HFFc6 (cell line): ENCODE measurements at regions not wholly inside any gene's neighbourhood (a gene's known extent, or its start where the extent isn't known, plus 50 kb on each side); places are given as distances from the start of the nearest gene placed in this dataset.

Experiments used
- DNase-seq: peaks from one replicate; pipeline ENCODE4 v3.0.0-alpha.2; 2018
- H3K27ac Mint-ChIP-seq: 2 replicates; pipeline ENCODE4 v1.8.0; 2020; ENCODE audit warnings: mild to moderate bottlenecking, mixed read lengths
- H3K27me3 Mint-ChIP-seq: 2 replicates; pipeline ENCODE4 v1.8.0; 2021; ENCODE audit warnings: mild to moderate bottlenecking, moderate library complexity, mixed read lengths; ENCODE audit not compliant: insufficient read depth
- H3K36me3 Mint-ChIP-seq: 2 replicates; pipeline ENCODE4 v1.8.0; 2021; ENCODE audit warnings: low read depth, mixed read lengths
- H3K4me1 Mint-ChIP-seq: 2 replicates; pipeline ENCODE4 v1.8.0; 2020; ENCODE audit warnings: low read depth, mixed read lengths
- H3K4me3 Mint-ChIP-seq: 2 replicates; pipeline ENCODE4 v1.8.0; 2020; ENCODE audit warnings: mild to moderate bottlenecking, moderate library complexity, mixed read lengths
- H3K9me3 Mint-ChIP-seq: 2 replicates; pipeline ENCODE4 v1.8.0; 2020; ENCODE audit warnings: mild to moderate bottlenecking, mixed read lengths
- TF ChIP-seq, protein P1 (sequence below): fragments of 200-600 bp; sonication (generic); IDR thresholded peaks from 2 replicates; pipeline ENCODE4 v1.5.0; 2021; ENCODE audit warnings: antibody characterized with exemption, mild to moderate bottlenecking

DNA sequence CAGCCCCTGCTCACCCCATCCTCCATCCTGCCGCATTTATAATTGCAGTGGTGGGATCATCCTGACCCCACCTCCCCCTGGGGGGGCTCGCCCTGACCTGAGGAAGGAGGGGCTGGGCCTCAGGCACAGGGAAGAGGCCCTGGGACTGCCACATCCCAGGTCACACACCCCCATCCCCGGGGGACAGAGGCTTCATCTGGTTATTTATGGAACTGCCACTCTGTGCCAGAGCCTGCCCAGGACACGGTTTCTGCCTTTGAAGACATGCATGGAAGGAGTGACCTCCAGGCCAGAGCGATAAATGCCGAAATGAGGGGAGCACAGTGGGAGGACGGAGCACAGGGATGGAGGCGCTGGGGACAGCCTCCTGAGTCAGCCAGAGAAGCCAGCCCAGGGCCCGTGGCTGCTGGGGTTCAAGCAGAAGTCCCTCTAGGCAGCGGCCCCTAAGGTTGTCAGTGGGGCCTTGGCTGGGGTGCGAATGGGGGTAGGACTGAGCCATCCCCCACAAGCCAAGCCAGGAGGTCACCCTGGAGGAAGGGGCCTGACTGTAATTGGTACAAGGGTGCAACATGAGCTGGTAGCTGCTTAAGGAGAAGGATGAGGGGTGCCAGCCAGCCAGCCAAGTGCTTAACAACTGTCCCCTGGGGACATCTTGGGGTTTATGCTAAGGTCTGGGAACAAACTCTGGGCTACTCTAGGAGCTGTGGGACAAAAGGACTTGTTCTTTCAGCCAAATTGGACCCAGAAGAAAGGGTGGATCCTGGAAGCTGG is 51.4 kb upstream of the SHISAL1 start:
- no peaks in the 10 kb centered on the region for H3K36me3 Mint-ChIP-seq
- no peak overlapping the region for H3K4me3 Mint-ChIP-seq
- no peak for DNase-seq
- H3K4me1 Mint-ChIP-seq, result peaks cover 30% of the 10 kb centered on the region
- TF ChIP-seq, protein P1, sequence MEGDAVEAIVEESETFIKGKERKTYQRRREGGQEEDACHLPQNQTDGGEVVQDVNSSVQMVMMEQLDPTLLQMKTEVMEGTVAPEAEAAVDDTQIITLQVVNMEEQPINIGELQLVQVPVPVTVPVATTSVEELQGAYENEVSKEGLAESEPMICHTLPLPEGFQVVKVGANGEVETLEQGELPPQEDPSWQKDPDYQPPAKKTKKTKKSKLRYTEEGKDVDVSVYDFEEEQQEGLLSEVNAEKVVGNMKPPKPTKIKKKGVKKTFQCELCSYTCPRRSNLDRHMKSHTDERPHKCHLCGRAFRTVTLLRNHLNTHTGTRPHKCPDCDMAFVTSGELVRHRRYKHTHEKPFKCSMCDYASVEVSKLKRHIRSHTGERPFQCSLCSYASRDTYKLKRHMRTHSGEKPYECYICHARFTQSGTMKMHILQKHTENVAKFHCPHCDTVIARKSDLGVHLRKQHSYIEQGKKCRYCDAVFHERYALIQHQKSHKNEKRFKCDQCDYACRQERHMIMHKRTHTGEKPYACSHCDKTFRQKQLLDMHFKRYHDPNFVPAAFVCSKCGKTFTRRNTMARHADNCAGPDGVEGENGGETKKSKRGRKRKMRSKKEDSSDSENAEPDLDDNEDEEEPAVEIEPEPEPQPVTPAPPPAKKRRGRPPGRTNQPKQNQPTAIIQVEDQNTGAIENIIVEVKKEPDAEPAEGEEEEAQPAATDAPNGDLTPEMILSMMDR, result no peak
- peaks cover 19% of the 10 kb centered on the region; the same call in 1 of the 2 replicates for H3K27me3 Mint-ChIP-seq
- no peaks in the 10 kb centered on the region for H3K9me3 Mint-ChIP-seq
- H3K27ac Mint-ChIP-seq, result peak overlapping the region; percentile 95

DNA sequence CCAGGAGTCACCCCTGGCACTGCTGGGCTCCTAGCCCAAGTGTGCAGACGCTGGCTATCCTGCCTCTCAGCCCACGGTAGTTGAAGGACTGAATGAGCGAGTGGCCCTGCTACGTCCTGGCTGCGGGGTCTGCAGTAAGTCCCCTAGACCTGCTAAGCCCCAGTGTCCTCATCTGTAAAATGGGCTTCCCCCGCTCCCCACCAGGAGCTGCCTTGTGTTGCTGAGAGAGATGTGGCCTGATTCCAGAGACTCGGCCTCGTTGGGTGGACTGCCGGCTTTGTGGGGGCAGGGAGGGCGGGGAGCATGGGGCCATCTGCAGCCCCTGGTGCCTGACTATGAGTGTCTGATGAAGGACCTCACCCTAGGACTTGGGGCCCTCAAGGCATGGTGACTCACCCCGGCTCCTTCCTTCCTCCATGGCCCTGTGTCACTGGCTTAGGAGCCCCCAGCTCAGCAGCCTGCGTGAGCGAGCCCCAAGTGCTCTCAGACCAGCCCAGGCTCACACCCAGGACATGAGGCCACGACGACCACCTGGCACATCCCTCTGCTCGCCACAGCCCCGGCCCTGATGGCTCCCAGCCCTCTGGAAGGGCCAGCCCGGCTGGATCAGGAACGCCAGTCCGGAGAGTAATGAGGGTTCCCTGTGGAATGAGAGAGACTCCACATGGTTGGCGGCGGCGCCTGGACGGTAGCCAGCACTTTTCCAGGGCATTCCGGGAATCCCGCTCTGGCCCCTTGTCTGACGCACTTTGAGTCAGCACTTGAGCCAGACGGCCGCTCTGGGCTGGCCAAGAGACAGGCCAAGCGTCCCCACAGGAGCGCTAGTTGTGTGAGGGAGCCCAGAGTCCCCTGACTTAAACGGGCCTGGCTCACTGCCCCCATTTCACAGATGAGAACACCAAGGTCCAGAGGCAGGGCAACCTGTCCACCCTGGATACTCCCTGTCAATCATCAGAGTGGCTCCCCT is 50.5 kb upstream of the SHISAL1 start:
- TF ChIP-seq, protein P1, result no peak
- Mint-ChIP-seq H3K27me3 (peaks cover 19% of the 10 kb centered on the region), H3K36me3 (no peaks in the 10 kb centered on the region), H3K4me3 (peak overlapping the region; percentile 68), H3K9me3 (no peaks in the 10 kb centered on the region), H3K4me1 (peaks cover 30% of the 10 kb centered on the region), H3K27ac (peak overlapping the region; percentile 95)
- DNase-seq, result peak; percentile 91

DNA sequence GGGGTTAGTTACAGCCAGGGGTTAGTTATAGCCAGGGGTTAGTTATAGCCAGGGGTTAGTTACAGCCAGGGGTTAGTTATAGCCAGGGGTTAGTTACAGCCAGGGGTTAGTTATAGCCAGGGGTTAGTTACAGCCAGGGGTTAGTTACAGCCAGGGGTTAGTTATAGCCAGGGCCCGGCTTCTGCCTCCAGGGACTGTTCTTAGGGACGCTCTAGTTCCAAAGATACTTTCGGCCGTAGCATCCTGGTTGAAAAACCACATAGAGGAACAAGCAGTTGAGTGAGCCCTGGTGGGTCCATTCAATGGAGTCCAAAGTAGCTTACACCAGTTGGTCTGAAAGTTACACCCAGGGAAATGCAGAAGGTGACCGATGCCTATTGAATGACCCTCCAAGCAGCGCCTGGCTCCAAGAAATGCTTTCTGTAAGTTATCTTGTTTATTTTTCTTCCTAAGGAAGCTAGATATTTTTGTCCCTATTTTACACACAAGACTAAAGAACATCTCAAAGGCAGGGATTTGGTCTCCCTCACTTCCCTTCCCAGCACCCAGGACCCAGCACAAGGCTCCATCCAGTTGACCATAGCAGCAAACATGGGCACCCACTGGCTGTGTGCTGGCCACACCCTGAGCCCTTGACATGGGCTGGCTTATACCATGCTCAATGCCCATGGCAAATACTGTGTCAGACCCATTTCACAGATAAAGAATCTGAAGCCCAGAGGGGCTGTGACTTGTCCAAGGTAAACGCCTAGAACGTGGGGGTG is 49.7 kb upstream of the SHISAL1 start:
- DNase-seq, result no peak
- TF ChIP-seq, protein P1, result no peak
- Mint-ChIP-seq H3K27me3 (peaks cover 20% of the 10 kb centered on the region), H3K4me1 (peaks cover 30% of the 10 kb centered on the region), H3K36me3 (no peaks in the 10 kb centered on the region), H3K4me3 (no peak overlapping the region), H3K9me3 (no peaks in the 10 kb centered on the region), H3K27ac (peak overlapping the region; percentile 95)
